H1 (cell line): ENCODE measurements at regions not wholly inside any gene's neighbourhood (a gene's known extent, or its start where the extent isn't known, plus 50 kb on each side); places are given as distances from the start of the nearest gene placed in this dataset.

Experiments
- BRCA1 ChIP-seq: IDR thresholded peaks from 2 replicates; pipeline ENCODE4 v1.6.1; 2012; ENCODE audit warnings: low read depth, low read length, improper control_type of control experiment
- CEBPB ChIP-seq: IDR thresholded peaks from 2 replicates; pipeline ENCODE4 v1.6.1; 2012; ENCODE audit warnings: low read depth, low read length
- CHD2 ChIP-seq: IDR thresholded peaks from 2 replicates; pipeline ENCODE4 v1.6.1; 2012; ENCODE audit warnings: low read length, improper control_type of control experiment
- CHD7 ChIP-seq: fragments of 300-600 bp; sonication (generic); IDR thresholded peaks from 2 replicates; pipeline ENCODE4 v1.7.1; 2012; ENCODE audit warnings: low read length, moderate library complexity, mild to moderate bottlenecking, inconsistent platforms; ENCODE audit not compliant: insufficient replicate concordance
- EZH2 ChIP-seq: fragments of 200-600 bp; sonication (generic); IDR thresholded peaks from 2 replicates; pipeline ENCODE4 v1.7.1; 2012; ENCODE audit warnings: low read depth, mild to moderate bottlenecking, moderate library complexity, low read length, inconsistent platforms; ENCODE audit not compliant: severe bottlenecking
- HDAC2 ChIP-seq, 2 experiments: fragments of 300-600 bp in 1 of 2; sonication (generic) in 1 of 2; IDR thresholded peaks; 2 replicates each; pipeline ENCODE4 v1.6.1; 2011 to 2012; ENCODE audit warnings: low read depth in 2 of 2, low read length in 2 of 2, mild to moderate bottlenecking in 2 of 2, moderate library complexity in 2 of 2, borderline replicate concordance in 1 of 2, inconsistent platforms in 1 of 2
- MAX ChIP-seq: IDR thresholded peaks from 2 replicates; pipeline ENCODE4 v1.6.1; 2012; ENCODE audit warnings: inconsistent platforms
- POU5F1 ChIP-seq: IDR thresholded peaks from 2 replicates; pipeline ENCODE4 v1.6.1; 2011; ENCODE audit warnings: low read depth, mild to moderate bottlenecking, low read length, moderate library complexity
- RXRA ChIP-seq: IDR thresholded peaks from 2 replicates; pipeline ENCODE4 v1.6.1; 2011; ENCODE audit warnings: low read depth, mild to moderate bottlenecking, low read length, moderate library complexity; ENCODE audit not compliant: insufficient read depth
- SIN3A ChIP-seq, 2 experiments: IDR thresholded peaks in 1 of 2; conservative IDR thresholded peaks in 1 of 2; 2 replicates each; pipeline ENCODE4 v1.6.1; 2011 to 2012; ENCODE audit warnings: low read length in 2 of 2, improper control_type of control experiment in 1 of 2, low read depth in 1 of 2, mild to moderate bottlenecking in 1 of 2

DNA sequence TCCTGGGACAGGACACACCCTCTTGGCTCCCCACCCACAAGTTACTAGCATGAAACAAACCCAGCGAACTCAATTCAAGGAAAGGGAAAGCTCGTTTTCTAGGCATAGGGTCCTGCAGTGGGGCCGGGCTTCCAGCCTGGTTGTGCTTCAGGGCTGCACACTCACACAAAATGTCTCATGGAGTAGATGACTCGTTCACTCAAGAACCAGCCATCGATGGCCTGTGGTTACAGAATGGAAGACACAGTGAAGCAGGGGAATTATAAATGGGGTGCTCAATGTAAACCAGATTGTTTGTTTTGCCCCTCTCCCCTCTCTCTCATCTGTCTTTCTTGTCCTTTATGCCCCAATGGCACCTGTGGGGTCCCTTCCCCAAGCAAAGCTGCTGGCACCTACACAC is 56.0 kb upstream of the COX20 start (continued):
- no peak for TF ChIP-seq CHD7
- no peak for TF ChIP-seq CHD2
- TF ChIP-seq RXRA: no peak
- no peak for TF ChIP-seq MAX
- TF ChIP-seq POU5F1: no peak
- TF ChIP-seq HDAC2 (IDR thresholded peaks at IDR 0.05; ENCODE audit: borderline replicate concordance in 1 of 2, low read depth in 2 of 2, low read length in 2 of 2): no peak
- no peak for TF ChIP-seq SIN3A (conservative IDR thresholded peaks at IDR 0.05 in 1 of 2, IDR thresholded peaks at IDR 0.05 in 1 of 2; ENCODE audit: low read depth in 1 of 2, low read length in 2 of 2)
- no peak for TF ChIP-seq BRCA1
- TF ChIP-seq CEBPB: no peak
- TF ChIP-seq EZH2: no peak
